Activated CD4-positive, alpha-beta T cell treated with anti-CD3 and anti-CD28 coated beads, Interleukin-2, amount 50 U/mL, for 24 hours (primary cell): ENCODE measurements at regions not wholly inside any gene's neighbourhood (a gene's known extent, or its start where the extent isn't known, plus 50 kb on each side); places are given as distances from the start of the nearest gene placed in this dataset.
"Not testable (repeated sequence)": the region's sequence is repeated elsewhere in the genome, so short reads cannot be mapped to it uniquely, and the experiment has no call there.

ENCODE experiments used
- DNase-seq, 2 donors: peaks; one replicate each; pipeline ENCODE4 v3.0.0-alpha.2; 2020; ENCODE audit warnings: low read depth in 1 of 2, low spot score in 1 of 2

DNA sequence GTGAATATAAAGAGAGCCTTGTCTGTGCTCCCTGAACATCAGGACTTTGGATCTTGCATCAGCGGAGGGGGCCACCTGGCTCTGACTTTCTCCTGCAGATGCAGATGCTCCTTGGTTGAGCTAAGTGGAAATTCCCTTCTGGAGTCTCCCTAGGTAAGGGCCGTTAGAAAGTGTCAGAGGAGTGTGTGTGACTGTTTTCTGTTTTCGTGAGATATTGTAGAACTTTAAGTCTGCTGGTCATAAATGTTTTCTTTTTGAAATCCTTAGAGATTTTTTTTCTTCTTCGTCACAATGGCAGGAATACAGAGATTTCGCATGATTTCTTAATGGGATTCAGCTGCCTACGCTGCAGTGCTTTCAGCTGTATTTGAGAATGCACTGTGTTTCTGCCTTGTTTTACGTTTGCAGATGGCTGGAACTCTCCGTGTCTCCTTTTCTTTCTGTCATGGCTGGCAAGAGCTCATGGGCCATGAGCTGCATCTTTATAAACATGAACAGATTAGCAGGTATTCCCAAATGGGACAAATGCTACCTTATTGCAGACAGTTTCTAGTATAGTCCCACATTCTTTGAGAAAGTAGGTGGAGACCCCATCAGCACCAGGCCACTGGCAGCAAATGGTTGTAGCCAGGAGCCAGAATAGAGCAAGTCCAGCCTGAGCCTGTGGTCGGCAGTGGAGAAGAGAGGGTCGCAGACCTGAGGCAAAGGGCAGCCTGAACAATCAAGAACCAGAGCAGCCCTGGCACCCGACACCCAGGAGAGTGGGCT is 76.2 kb upstream of the FRMD6 start:
- no peak for DNase-seq

DNA sequence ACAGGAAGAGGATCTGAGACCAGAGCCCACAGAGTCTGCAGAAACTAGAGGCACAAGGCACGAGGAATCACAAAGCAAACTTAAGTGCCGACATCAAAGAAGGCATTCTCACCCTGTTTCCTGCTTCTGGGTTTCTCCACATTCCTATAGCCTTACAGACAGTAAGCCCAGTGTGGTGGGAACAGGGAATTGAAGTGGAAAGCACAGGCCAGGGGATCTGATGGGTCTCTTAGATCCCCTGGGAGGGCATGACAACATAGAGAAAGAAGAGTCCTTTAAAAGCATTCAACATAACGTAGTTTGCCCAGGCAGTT is 75.6 kb upstream of the FRMD6 start:
- DNase-seq = no peak

DNA sequence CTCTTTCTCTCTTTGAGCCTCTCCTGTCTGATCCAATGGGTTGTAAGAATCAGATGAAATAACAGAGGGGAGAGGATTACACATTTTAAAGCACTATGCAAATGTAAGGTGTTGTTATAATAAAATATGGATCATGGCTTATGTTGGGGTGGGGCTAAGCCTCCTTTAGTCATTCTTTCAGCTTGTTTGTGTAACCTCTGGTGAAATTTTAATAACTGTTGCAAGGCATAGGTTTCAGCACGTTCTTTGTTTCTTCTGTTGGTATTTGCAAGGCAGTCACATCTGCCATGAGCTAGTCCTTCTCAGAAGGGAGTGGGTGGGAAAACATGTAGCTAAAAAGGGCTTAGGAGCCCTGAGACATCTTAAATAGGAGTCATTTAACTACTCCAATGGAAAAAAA is 74.8 kb upstream of the FRMD6 start:
- no peak for DNase-seq

DNA sequence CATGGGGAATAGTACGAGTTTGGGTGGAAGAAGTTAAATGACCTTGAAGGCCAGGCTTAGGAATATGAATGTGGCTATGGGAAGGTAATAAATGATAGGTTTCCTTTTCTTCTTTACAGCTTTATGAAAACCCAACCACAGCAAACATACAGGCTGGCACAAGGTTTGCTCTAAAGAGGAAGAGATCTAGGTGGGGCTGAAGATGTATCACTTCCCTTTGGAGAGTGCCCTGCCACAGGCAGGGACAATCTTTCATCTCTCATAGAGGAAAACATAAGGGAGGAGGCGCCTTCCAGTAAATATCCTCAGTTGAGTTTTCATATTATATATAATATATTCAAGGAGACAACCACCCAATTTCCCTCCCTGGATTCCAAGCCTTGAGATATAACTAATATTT is 72.9 kb upstream of the FRMD6 start:
- no peak for DNase-seq

DNA sequence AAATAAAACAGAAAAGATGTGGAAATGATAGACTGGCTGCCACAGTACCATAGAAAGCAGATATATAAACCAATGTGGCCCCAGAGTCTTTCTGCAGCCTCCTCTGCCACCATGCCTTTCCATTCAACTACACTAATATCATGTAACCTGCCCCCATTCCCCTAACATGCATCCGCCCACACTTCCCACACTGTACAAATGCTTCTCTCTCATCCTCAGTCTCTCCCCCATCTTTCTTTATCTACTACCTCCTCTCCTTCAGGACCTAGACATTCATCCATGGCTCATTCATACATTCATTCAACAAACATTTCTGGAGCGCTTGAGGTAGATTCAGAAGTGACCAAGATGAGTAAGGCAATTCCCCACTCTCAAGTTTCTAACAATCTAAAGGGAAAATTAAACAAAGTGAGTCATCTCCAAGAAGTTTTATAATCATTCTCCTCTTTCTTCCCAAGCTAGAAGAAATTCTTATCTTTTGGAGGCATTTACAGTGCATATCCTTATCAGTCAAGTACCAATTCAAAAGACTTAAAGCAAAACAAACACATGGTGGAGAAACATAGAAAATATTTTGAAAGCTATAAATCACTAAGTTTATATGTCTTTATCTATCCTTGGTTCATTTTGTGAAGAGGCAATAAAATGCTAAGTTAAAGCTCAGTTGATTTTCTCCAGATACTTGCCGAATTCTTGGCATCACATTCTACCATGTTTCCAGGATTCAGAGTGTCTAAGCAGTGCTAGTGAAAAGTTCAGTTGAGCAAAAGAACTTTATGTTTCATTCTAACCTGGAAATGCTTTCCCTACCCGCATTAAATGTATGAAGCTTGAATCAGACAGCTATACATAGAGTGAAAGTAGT is 70.5 kb upstream of the FRMD6 start:
- DNase-seq = no peak

DNA sequence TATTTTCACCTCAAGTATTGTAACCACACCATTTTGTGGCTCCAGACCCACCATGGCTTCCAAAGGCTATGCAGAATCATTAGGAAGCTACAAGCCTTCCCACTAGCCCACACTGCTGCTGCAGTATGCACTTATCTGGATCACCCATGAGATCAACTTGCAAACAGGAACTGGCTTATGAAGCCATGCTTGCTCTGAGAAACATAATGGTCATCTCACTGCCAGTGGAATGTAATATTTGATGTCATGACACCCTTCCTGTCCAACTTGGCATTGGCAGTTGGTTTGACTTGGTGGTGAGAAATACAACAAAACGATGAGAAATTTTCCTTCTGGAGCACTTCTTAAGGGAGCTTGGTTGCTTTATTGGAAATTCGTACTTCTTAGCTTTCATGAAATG is 69.3 kb upstream of the FRMD6 start:
- no peak for DNase-seq

DNA sequence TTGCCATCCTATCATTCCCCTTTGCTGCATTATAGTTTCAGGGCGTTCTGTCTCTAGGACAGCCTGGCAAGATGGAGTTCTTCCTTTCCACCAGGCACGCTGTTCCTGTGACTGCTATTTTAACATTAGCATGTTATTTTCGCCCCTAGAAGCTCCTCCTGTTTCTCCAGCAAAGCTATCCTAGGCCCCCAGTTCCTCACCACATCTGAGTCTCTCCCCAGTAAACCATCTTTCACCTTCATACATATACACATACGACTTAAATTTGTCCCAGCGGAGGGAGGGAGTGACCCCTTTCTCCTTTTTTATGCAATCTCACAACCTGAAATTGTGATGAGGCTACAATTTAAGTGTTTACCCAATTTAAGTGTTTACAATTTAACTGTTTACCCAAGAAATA is 66.7 kb upstream of the FRMD6 start:
- no peak for DNase-seq

DNA sequence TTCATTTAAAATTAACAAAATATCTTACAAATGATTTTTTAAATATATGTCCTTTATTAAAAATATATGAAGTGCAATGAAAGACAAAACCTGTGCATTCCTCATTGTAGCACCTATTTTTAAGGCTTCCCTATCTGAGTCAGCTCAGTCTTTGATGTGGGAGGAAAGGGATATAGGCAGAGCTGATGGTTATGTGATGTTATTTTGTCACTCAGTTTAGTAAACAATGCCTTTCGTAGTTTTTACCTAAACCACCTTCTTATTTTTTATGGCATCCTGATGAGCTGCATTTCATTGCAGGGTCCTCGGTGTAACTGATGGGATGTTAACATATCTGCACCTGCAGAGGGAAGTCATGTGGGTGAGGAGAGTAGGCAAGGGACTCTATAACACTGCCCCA is 58.9 kb upstream of the FRMD6 start:
- no peak for DNase-seq

DNA sequence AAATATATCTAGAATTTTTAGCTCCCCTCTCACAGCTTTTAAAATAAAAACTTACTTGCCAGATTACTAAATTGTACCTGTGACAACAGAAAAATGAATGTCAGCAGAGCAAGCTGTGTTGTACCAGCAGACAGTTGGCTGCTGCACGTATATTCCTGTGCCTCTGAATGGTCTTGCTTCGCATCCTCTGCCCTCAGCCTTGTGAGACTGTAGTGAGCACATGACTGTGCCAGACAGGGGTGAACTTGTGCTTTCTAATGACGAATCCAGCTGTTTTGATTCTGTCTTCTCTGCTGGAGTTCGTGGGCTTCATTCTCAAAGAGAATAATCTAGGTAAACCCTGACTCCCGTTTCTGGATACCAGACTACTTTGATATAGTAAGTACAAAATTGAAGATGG is 58.3 kb upstream of the FRMD6 start:
- DNase-seq = no peak

DNA sequence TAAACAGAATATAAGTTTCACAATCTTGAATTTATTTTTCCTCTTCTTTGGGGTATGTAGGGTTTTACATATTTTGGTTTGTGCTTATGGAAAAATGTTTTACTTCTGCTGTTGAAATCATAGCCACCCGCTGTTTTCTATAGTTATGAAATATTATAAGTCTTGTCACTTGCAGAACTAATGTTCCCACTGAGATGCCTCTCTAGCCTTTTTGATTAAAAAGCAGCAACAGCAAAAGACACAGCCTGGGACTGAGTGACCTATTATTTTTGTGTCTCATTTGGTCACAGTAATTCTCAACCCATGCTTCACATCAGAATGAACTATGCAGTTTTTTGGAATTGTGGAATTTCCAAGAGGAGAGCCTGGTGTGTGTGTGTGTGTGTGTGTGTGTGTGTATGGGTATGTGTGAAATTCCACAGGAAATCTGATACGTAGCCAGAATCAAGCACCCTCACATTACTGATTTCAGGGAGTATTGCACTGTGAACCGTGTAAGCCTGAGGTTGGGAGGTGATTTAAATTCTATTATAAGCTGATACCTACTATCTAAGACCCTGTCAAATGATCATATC is 55.7 kb upstream of the FRMD6 start:
- no peak for DNase-seq

DNA sequence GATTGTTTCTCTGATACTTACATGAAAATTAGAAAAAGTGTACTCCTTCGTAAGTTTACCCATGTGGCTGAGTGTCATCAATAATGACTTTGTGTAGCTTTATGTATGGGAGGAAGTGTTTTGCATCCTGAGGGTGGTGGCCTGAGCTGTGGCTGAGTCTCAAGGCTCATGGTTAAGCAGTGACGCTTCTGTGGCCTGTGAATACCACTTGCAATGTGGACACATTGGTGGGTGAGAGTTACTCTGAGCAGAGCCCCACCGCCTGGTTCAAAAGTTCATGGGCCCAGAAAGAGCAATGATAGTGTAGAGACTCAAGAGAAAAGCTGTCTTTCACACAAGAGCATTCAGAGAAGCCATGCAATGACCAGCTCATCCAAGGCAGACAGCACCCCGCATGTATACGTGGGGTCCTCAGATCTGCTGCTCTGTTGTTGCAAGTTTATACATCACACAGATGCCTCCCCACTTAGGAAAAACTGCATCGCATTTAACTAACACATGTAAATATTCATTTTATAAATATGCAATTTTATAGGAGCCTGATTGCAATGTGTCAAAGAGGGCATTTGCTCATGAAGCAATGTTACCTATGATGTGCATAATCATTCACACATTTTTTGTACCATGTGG is 55.1 kb upstream of the FRMD6 start:
- no peak for DNase-seq

DNA sequence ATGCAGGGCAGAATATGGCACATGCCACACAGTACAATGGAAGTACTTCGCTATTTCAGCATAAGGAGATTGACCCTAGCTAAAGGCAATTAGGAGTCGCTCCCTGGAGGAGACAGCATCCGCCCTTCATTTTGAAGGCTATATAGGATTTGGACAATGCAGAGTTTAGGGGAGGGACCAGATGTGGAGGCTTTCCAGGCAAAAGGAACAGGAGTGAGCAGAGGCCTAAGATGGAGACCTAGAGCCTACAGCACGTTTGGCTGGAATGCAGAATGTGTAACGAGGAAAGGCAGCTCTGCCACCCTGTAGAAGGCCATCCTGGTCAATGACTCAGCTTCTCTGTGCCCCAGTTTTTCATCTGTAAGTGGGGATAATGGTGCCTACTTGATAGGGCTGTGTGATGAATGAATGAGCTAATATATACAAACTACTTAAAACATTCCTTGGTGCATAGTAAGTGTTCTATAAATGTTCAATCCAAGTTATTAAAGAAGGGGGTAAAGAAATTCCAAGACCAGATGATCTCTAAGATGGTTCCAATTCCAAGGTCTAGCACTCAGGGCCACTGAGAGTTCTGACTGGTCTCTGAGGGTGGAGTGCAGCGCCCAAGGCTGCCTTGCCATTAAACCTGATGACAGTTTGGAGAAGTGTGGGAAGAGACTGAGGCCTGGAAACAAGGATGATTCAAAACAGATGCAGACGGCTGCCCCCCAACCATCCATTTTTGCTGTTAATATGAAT is 54.3 kb upstream of the FRMD6 start:
- no peak for DNase-seq

DNA sequence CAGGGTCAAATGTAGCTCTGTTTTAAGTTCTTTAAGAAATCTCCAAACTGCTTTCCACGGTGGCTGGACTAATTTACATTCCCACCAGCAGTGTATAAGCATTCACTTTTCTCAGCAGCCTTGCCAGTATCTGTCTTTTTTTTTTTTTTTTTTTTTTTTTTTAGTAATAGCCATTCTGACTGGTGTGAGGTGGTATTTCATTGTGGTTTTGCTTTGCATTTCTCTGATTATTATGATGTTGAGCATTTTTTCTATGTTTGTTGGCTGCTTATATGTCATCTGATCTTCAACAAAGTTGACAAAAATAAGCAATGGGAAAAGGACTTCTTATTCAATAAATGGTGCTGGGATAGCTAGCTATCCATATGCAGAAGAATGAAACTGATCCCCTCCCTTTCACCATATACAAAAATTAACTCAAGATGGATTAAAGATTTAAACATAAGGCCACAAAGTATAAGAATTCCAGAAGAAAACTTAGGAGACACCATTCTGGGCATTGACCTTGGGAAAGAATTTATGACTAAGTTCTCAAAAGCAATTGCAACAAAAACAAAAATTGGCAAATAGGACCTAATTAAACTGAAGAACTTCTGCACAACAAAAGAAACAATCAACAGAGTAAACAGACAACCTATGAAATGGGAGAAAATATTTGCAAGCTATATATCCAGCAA is 52.6 kb upstream of the FRMD6 start:
- DNase-seq = not testable (repeated sequence)

DNA sequence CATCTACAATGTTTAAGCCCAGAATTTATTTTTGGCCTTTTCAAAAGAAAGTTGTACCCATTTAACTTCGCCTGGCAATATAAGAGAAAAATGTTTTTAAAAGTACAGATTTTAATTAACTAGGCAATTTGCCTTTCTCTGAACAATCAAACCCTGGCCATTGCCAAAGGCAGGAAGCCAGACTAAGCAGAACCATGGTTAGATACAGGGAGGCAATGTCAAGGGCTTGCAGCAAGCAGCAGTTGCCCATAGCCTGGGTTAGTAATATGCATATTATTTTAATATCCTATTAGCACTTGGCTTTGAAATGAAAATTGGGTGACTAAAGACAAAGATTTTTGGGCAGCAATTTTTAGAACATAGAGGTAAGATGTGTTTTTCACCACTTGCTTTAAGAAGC is 51.1 kb upstream of the FRMD6 start:
- DNase-seq = no peak
